DND-41 (cell line): ENCODE measurements at regions not wholly inside any gene's neighbourhood (a gene's known extent, or its start where the extent isn't known, plus 50 kb on each side); places are given as distances from the start of the nearest gene placed in this dataset.

Source experiments
- EZH2 ChIP-seq: IDR thresholded peaks from 3 replicates; pipeline ENCODE4 v1.6.1; 2012; ENCODE audit warnings: borderline replicate concordance, low read depth, mild to moderate bottlenecking, moderate library complexity, low read length, inconsistent platforms; ENCODE audit not compliant: severe bottlenecking
- TF ChIP-seq, protein P1 (sequence below): IDR thresholded peaks from 2 replicates; pipeline ENCODE4 v1.5.1; 2012; ENCODE audit warnings: borderline replicate concordance, low read length, moderate library complexity, mild to moderate bottlenecking; ENCODE audit not compliant: poor library complexity, severe bottlenecking; ENCODE audit errors: extremely low read depth

GRCh38 chr4:108249397-108249796, 80.7 kb upstream of the LEF1 start:
- TF ChIP-seq, protein P1, sequence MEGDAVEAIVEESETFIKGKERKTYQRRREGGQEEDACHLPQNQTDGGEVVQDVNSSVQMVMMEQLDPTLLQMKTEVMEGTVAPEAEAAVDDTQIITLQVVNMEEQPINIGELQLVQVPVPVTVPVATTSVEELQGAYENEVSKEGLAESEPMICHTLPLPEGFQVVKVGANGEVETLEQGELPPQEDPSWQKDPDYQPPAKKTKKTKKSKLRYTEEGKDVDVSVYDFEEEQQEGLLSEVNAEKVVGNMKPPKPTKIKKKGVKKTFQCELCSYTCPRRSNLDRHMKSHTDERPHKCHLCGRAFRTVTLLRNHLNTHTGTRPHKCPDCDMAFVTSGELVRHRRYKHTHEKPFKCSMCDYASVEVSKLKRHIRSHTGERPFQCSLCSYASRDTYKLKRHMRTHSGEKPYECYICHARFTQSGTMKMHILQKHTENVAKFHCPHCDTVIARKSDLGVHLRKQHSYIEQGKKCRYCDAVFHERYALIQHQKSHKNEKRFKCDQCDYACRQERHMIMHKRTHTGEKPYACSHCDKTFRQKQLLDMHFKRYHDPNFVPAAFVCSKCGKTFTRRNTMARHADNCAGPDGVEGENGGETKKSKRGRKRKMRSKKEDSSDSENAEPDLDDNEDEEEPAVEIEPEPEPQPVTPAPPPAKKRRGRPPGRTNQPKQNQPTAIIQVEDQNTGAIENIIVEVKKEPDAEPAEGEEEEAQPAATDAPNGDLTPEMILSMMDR, result no peak
- TF ChIP-seq EZH2, result no peak
